DMS53 (cell line): ENCODE measurements at regions not wholly inside any gene's neighbourhood (a gene's known extent, or its start where the extent isn't known, plus 50 kb on each side); places are given as distances from the start of the nearest gene placed in this dataset.
"Not testable (repeated sequence)": the region's sequence is repeated elsewhere in the genome, so short reads cannot be mapped to it uniquely, and the experiment has no call there.

ENCODE experiments used
- DNase-seq: peaks from one replicate; lab custom pipeline; 2025; lab: John Stamatoyannopoulos, UW

GRCh38 chr3:72030296-72030695, 245.3 kb upstream of the PROK2 start:
- DNase-seq = not testable (repeated sequence)

- DNase-seq = not testable (repeated sequence)
Observed at GRCh38 chr3:72028726-72029125, 243.8 kb upstream of the PROK2 start.

GRCh38 chr3:72028307-72028706, 243.4 kb upstream of the PROK2 start:
- not testable (repeated sequence) for DNase-seq

- not testable (repeated sequence) for DNase-seq
Observed at GRCh38 chr3:72027728-72028127, 242.8 kb upstream of the PROK2 start.

GRCh38 chr3:72022027-72022426, 237.1 kb upstream of the PROK2 start:
- no peak for DNase-seq

GRCh38 chr3:72021531-72021930, 236.6 kb upstream of the PROK2 start:
- DNase-seq = no peak

GRCh38 chr3:72018343-72018984, 233.5 kb upstream of the PROK2 start:
- no peak for DNase-seq

GRCh38 chr3:72017935-72018334, 233.0 kb upstream of the PROK2 start:
- no peak for DNase-seq

- no peak for DNase-seq
Observed at GRCh38 chr3:72017311-72017710, 232.4 kb upstream of the PROK2 start.

- DNase-seq = no peak
Observed at GRCh38 chr3:72015463-72015862, 230.5 kb upstream of the PROK2 start.

GRCh38 chr3:72013084-72013483, 228.1 kb upstream of the PROK2 start:
- DNase-seq = no peak

- no peak for DNase-seq
Observed at GRCh38 chr3:72012363-72012762, 227.4 kb upstream of the PROK2 start.

GRCh38 chr3:72011485-72011884, 226.5 kb upstream of the PROK2 start:
- no peak for DNase-seq

GRCh38 chr3:72009851-72010443, 225.0 kb upstream of the PROK2 start:
- no peak for DNase-seq

- DNase-seq = no peak
Observed at GRCh38 chr3:72008226-72008996, 223.5 kb upstream of the PROK2 start.

GRCh38 chr3:72006631-72007556, 221.9 kb upstream of the PROK2 start:
- no peak for DNase-seq

GRCh38 chr3:72004749-72005292, 219.9 kb upstream of the PROK2 start:
- DNase-seq = no peak

- DNase-seq = no peak
Observed at GRCh38 chr3:72003936-72004335, 219.0 kb upstream of the PROK2 start.

GRCh38 chr3:72001758-72002157, 216.8 kb upstream of the PROK2 start:
- no peak for DNase-seq

GRCh38 chr3:71998995-71999673, 214.2 kb upstream of the PROK2 start:
- no peak for DNase-seq

- no peak for DNase-seq
Observed at GRCh38 chr3:71997066-71997653, 212.2 kb upstream of the PROK2 start.
